ENCODE measurements at regions not wholly inside any gene's neighbourhood (a gene's known extent, or its start where the extent isn't known, plus 50 kb on each side); places are given as distances from the start of the nearest gene placed in this dataset.

- TF ChIP-seq CTCF (IDR thresholded peaks at IDR 0.05; ENCODE audit: insufficient read depth, low read depth, low read length), result no peak
- TF ChIP-seq EZH2 (IDR thresholded peaks at IDR 0.05; ENCODE audit: insufficient read depth, low read length), result no peak
- H3K27ac Mint-ChIP-seq (ENCODE audit: unreplicated experiment), result no peak overlapping the region
- FAIRE-seq (no peak), DNase-seq (ENCODE audit: low read depth) (no peak)
- Histone ChIP-seq H4K20me1 (ENCODE audit: insufficient read depth, low read length) (no peaks in the 10 kb centered on the region), H3K9ac (ENCODE audit: low read length) (no peak overlapping the region), H3K27me3 (ENCODE audit: insufficient read depth, low read length) (no peaks in the 10 kb centered on the region), H3K36me3 (ENCODE audit: insufficient read depth, low read length) (no peaks in the 10 kb centered on the region), H3K4me3 (ENCODE audit: insufficient read depth, low read depth, low read length) (no peak overlapping the region), H3K27ac (ENCODE audit: low read depth, low read length) (no peak overlapping the region), H3K4me2 (ENCODE audit: low read length) (no peak overlapping the region), H3K4me1 (ENCODE audit: insufficient read depth, low read length) (no peaks in the 10 kb centered on the region), H2AFZ (ENCODE audit: low read depth, low read length) (no peak overlapping the region), H3K9me3 (ENCODE audit: insufficient read depth, low read depth, low read length) (no peaks in the 10 kb centered on the region), H3K79me2 (ENCODE audit: insufficient read depth, low read length) (no peaks in the 10 kb centered on the region)
- no peaks in the 10 kb centered on the region for H3K36me3 Mint-ChIP-seq (ENCODE audit: low read depth, unreplicated experiment)
- no peaks in the 10 kb centered on the region for H3K27me3 Mint-ChIP-seq (ENCODE audit: low read depth, unreplicated experiment)
- H3K4me1 Mint-ChIP-seq (ENCODE audit: low read depth, unreplicated experiment), result no peaks in the 10 kb centered on the region
- no peak overlapping the region for H3K4me3 Mint-ChIP-seq (ENCODE audit: unreplicated experiment)
- H3K9me3 Mint-ChIP-seq (ENCODE audit: unreplicated experiment), result peaks cover 6% of the 10 kb centered on the region
Observed at GRCh38 chr11:38100836-38101462, 1502.9 kb upstream of the RAG2 start.

GRCh38 chr11:38095268-38095667 lies 1497.2 kb upstream of the RAG2 start:
- no peaks in the 10 kb centered on the region for H3K27me3 Mint-ChIP-seq (ENCODE audit: low read depth, unreplicated experiment)
- no peak overlapping the region for H3K27ac ChIP-seq (ENCODE audit: low read depth, low read length)
- H2AFZ ChIP-seq (ENCODE audit: low read depth, low read length), result no peak overlapping the region
- H3K4me1 ChIP-seq (ENCODE audit: insufficient read depth, low read length), result no peaks in the 10 kb centered on the region
- H3K9me3 ChIP-seq (ENCODE audit: insufficient read depth, low read depth, low read length), result peaks cover 1% of the 10 kb centered on the region
- no peak overlapping the region for H3K9ac ChIP-seq (ENCODE audit: low read length)
- no peaks in the 10 kb centered on the region for H3K36me3 ChIP-seq (ENCODE audit: insufficient read depth, low read length)
- H3K4me2 ChIP-seq (ENCODE audit: low read length), result no peak overlapping the region
- no peaks in the 10 kb centered on the region for H3K27me3 ChIP-seq (ENCODE audit: insufficient read depth, low read length)
- FAIRE-seq, result no peak
- H3K9me3 Mint-ChIP-seq (ENCODE audit: unreplicated experiment), result peaks cover 6% of the 10 kb centered on the region
- TF ChIP-seq CTCF (IDR thresholded peaks at IDR 0.05; ENCODE audit: insufficient read depth, low read depth, low read length), result no peak
- TF ChIP-seq EZH2 (IDR thresholded peaks at IDR 0.05; ENCODE audit: insufficient read depth, low read length), result no peak
- DNase-seq (ENCODE audit: low read depth), result no peak
- no peak overlapping the region for H3K27ac Mint-ChIP-seq (ENCODE audit: unreplicated experiment)
- no peak overlapping the region for H3K4me3 ChIP-seq (ENCODE audit: insufficient read depth, low read depth, low read length)
- no peaks in the 10 kb centered on the region for H3K79me2 ChIP-seq (ENCODE audit: insufficient read depth, low read length)
- no peaks in the 10 kb centered on the region for H3K36me3 Mint-ChIP-seq (ENCODE audit: low read depth, unreplicated experiment)
- no peaks in the 10 kb centered on the region for H4K20me1 ChIP-seq (ENCODE audit: insufficient read depth, low read length)
- H3K4me1 Mint-ChIP-seq (ENCODE audit: low read depth, unreplicated experiment), result no peaks in the 10 kb centered on the region
- H3K4me3 Mint-ChIP-seq (ENCODE audit: unreplicated experiment), result no peak overlapping the region

- Histone ChIP-seq H3K27ac (ENCODE audit: low read depth, low read length) (no peak overlapping the region), H3K4me2 (ENCODE audit: low read length) (no peak overlapping the region), H3K9me3 (ENCODE audit: insufficient read depth, low read depth, low read length) (peaks cover 3% of the 10 kb centered on the region), H3K9ac (ENCODE audit: low read length) (no peak overlapping the region), H3K27me3 (ENCODE audit: insufficient read depth, low read length) (no peaks in the 10 kb centered on the region), H4K20me1 (ENCODE audit: insufficient read depth, low read length) (no peaks in the 10 kb centered on the region), H2AFZ (ENCODE audit: low read depth, low read length) (no peak overlapping the region), H3K36me3 (ENCODE audit: insufficient read depth, low read length) (no peaks in the 10 kb centered on the region), H3K4me1 (ENCODE audit: insufficient read depth, low read length) (no peaks in the 10 kb centered on the region), H3K79me2 (ENCODE audit: insufficient read depth, low read length) (no peaks in the 10 kb centered on the region), H3K4me3 (ENCODE audit: insufficient read depth, low read depth, low read length) (no peak overlapping the region)
- Mint-ChIP-seq H3K4me1 (ENCODE audit: low read depth, unreplicated experiment) (no peaks in the 10 kb centered on the region), H3K36me3 (ENCODE audit: low read depth, unreplicated experiment) (no peaks in the 10 kb centered on the region), H3K9me3 (ENCODE audit: unreplicated experiment) (peaks cover 8% of the 10 kb centered on the region), H3K4me3 (ENCODE audit: unreplicated experiment) (no peak overlapping the region), H3K27me3 (ENCODE audit: low read depth, unreplicated experiment) (no peaks in the 10 kb centered on the region), H3K27ac (ENCODE audit: unreplicated experiment) (no peak overlapping the region)
- FAIRE-seq (no peak), DNase-seq (ENCODE audit: low read depth) (no peak)
- TF ChIP-seq EZH2 (IDR thresholded peaks at IDR 0.05; ENCODE audit: insufficient read depth, low read length) (no peak), CTCF (IDR thresholded peaks at IDR 0.05; ENCODE audit: insufficient read depth, low read depth, low read length) (no peak)
Observed at GRCh38 chr11:38089726-38090125, 1491.7 kb upstream of the RAG2 start.
